C4-2B (cell line): ENCODE measurements at regions not wholly inside any gene's neighbourhood (a gene's known extent, or its start where the extent isn't known, plus 50 kb on each side); places are given as distances from the start of the nearest gene placed in this dataset.

Experiments used
- ZFX ChIP-seq: fragments of 450-650 bp; IDR thresholded peaks from 2 replicates; pipeline ENCODE4 v1.6.1; 2017
- TF ChIP-seq, protein P1 (sequence below): fragments of 450-650 bp; conservative IDR thresholded peaks from 2 replicates; pipeline ENCODE4 v1.5.1; 2017; ENCODE audit warnings: mild to moderate bottlenecking

DNA sequence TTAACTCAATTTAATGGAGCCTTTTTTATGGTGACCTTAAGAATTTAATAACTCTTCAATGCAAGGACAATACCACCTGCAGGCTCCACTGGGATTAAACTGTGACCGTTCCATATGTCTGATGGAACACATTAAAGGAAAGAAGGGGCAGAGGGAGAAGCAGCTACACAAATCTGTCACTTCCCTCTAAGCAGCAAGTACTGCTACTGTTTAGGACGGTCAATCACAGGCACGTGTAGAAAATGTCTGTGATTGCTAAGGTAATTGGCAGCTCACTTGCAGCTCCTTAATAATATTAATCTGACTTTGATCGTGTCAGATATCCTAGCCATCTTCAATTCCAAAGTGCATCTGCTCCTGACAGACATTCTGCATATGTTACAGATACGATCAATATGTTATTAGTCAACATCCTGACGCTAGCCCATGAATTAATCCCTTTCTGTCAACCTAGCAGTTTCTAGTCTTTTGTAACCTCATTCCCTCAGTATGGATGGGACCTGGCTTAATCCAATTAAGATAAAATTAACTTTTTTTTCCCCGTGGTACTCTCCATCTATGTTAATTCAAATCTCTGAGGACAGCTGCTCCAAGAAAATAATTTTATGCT lies 1012.4 kb downstream of the AMY1C start:
- TF ChIP-seq, protein P1, sequence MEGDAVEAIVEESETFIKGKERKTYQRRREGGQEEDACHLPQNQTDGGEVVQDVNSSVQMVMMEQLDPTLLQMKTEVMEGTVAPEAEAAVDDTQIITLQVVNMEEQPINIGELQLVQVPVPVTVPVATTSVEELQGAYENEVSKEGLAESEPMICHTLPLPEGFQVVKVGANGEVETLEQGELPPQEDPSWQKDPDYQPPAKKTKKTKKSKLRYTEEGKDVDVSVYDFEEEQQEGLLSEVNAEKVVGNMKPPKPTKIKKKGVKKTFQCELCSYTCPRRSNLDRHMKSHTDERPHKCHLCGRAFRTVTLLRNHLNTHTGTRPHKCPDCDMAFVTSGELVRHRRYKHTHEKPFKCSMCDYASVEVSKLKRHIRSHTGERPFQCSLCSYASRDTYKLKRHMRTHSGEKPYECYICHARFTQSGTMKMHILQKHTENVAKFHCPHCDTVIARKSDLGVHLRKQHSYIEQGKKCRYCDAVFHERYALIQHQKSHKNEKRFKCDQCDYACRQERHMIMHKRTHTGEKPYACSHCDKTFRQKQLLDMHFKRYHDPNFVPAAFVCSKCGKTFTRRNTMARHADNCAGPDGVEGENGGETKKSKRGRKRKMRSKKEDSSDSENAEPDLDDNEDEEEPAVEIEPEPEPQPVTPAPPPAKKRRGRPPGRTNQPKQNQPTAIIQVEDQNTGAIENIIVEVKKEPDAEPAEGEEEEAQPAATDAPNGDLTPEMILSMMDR = no peak
- no peak for TF ChIP-seq ZFX
